Stimulated activated CD4-positive, alpha-beta T cell treated with anti-CD3 and anti-CD28 coated beads, Interleukin-15, amount 100 ng/mL, for 1 hour (primary cell): ENCODE measurements at regions not wholly inside any gene's neighbourhood (a gene's known extent, or its start where the extent isn't known, plus 50 kb on each side); places are given as distances from the start of the nearest gene placed in this dataset.
"Not testable (repeated sequence)": the region's sequence is repeated elsewhere in the genome, so short reads cannot be mapped to it uniquely, and the experiment has no call there.

Source experiments
- DNase-seq, 2 donors: peaks; one replicate each; pipeline ENCODE4 v3.0.0-alpha.2; 2020; ENCODE audit warnings: low read depth in 1 of 2, low spot score in 1 of 2

DNA sequence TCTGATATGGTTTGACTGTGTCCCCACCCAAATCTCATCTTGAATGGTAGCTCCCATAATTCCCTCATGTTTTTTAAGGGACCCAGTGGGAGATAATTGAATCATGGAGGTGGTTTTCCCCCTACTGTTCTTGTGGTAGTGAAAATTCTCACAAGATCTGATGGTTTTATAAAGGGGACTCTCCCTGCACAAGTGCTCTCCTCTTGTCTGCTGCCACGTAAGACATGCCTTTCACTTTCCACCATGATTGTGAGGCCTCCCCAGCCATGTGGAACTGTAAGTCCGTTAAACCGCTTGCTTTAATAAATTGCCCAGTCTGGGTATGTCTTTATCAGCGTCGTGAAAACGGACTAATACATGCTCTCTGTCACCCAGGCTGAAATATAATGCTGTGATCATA, 200.9 kb upstream of the SLIT2 start:
- DNase-seq: no peak

DNA sequence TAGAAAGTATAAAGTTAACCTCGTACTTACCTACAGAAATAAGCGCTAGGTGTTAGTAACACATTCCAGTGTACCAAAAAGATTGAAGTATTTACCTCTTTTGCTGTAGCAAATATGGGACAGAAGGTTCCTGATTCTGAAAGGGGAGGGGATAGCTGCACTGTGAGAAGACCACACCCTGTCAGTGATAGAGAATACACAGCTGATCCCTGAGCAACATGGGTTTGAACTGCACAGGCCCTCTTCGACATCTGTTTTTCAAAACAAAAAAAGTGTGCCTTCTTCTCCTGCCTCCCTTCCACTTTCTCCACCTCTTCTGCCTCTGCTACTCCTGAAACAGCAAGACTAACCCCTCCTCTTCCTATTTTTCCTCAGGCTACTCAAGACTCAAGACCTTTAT, 201.8 kb upstream of the SLIT2 start:
- DNase-seq: no peak

DNA sequence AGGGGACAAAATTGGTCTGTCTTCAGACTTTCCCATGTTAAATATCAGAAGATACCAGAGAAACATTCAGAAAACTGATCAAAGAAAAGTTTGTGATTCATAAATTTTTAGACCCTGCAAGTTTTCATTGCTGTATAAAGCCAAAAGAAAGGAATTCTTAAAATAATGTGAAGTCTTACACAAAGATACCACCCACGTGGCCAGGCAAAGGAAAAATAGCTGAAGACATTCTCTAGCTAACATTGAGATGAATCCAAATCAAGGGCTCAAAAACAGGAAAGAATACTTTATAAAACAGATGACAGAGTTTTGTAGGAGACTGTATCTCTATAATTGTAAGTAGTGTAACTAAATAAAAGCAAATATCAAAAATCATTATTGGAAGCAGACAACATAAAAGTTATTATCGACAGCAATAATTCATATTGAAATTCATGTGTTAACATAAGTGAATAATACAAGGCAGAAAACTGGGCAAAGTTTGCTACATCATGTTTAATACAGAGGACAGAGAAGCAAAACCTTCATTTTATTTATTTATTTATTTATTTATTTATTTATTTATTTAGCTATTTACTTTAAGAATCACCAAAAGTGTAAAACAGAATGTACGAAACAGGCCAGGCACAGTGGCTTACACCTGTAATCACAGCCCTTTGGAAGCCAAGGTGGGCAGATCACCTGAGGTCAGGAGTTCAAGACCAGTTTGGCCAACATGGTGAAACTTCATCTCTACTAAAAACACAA, 204.6 kb upstream of the SLIT2 start:
- DNase-seq: no peak

DNA sequence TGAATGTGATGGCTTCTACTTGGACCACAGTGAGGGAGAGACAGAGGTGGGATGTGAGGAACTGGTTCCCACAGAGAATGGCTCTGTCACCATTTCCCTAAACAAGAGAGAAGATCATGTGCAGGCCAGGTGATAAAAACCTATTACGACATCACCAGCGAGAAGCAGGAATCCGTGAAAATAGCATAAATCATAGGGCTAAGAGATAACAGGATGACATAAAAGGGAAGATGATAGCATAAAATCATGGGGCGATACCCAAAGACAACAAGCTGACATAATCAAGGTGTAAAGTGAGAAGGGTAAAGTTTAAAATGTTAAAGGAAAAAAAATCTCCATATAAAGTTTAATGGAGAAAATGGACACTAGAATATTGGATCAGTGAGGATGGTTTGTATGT, 205.5 kb upstream of the SLIT2 start:
- DNase-seq: no peak

DNA sequence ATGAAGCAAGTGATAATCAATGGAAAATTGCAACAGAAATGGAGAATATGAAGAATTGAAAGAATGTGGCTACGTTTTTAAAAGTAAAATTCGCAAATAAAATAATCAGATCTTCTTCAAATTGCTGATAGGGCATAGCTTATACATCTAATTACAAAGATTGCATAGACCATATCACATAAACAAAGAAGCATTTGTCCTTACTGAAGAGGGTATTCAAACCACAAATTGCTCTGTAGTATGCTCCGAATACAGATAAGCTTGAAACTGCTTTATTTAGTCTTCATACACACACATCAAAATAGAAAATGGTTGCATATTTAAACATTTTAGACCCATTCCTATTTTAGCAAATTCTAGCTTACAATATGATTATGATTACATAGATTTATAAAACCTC, 206.7 kb upstream of the SLIT2 start:
- DNase-seq: no peak

DNA sequence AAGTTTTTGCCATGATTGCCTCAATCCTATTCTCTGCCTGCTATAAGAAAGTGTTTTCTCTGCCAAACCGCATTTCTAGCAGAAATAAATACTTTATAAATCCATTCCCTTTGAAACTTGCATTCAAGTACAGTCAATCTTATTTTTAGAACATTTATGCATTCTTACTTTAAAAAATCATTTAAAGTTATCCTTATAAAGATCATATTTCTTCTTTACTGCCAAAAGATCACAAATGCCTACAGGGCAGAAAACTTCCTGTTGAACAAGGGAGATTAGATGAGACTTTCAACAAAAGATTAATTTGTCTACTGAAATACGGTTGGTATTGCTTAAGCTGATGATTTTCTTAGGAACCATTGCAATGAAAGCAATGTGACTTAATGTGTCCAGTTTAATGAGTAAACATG, 207.2 kb upstream of the SLIT2 start:
- DNase-seq: no peak

DNA sequence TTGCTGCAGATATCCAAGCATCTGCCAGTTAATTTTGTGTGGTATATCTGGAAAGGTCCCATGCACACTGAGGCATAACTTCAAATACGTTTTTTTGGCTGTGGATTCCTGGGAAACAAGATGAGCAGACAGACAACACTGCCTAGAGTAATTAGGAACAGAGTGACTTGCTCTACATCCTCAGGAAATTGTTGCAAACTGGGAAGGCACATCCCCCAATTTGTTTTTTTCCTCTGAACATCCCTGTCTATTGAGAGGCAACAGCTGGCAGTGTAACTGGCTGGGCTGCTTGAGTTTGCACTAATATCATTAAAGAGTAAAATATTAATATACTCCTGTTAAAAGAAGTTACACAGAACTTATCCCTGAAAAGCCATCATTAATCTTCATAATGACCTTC, 207.7 kb upstream of the SLIT2 start:
- no peak for DNase-seq

DNA sequence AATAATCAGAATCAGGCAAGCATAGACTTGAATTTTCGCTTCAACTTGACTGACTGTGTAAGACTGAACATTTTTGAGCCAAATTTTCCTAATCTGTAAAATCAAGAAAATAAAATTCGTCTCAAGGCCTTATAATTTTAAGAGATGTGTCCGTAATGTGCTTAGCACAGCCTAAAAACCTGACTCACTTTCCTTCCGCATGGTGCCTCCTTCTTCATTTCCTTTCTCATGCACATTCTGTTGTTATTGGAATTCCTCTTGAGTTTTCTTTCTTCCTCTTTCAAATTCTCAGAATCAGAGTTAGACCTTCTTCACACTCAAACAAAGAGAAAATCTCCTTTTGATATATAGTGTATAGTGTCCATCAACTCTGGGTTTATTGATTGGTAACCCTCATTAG, 208.9 kb upstream of the SLIT2 start:
- no peak for DNase-seq

DNA sequence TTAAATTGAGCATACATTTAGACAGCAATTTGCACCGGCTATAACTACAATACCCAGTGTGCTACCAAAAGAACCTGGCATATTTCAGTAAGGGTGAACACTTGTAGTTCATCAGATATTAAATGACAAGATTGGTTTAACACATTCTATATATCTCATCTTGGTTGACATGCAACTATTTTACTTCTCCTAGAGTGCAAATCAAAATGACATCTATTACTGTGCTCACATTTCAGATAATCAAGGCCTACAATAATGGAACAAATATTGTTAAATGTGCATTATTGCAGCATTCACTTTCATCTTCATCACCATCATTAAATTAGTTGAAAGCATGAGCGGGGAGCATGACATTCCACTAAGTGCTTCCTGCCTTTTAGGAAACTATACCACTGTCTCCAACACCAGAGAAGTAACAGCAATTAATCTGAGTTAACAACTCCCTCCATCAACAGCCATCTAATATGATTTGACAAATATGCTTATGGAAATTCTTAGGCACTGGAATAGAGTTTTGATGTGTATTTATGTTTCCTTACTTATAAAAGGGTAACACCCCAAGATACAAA, 209.8 kb upstream of the SLIT2 start:
- DNase-seq: no peak

DNA sequence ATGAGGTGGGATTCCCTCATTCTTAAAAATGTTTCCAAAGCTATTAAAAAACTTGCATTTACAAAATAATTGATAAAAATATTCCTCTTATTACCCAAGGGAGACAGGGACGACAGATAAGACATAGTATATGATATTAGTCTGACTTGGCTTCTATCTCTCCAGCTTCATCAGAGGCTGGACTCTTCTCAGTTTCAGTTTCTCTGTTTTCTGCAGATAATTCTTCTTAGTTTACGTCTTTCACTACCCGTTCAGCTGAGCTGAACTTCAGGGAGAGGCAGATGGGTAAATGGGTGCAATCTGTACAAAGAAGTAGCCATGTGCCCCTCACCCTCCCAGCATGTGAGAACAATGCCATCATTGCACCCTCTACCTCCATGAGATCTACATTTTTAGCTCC, 214.0 kb upstream of the SLIT2 start:
- DNase-seq: no peak

DNA sequence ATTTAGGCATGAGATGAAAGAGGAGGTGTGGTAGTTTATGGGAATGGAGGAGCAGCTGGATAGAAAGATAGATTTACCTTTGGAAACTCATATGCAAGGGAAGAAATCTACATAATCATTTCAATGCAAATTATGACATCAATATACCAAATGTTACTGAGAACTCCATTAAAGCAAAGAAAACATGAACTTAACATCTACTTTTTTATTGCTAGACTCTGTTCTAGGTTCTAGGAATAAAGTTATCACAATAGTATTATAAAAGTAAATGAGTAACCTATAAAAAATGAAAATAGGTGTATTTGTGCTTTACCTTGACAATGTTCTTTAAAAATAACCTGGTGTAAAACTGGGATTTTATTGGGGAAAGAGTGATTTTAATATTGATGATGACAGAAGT, 221.6 kb upstream of the SLIT2 start:
- no peak for DNase-seq

DNA sequence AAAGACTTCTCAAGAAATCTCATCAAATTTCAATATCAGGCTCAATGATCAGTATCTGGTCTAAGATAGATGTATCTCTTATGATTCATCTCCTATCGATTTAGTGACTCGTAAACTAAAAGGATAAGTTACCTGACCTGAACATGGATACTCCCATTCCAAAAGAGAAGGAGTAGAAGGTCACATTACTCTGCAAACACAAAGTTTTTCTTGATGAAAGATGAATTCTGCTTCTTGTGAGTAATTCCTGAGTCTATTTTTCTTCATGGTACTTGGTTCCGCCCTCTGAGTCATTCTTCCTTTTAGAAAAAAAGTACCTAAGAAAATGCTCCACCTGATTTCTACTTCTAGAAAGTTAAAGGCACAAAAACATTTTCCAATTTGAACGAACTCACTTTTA, 223.1 kb upstream of the SLIT2 start:
- DNase-seq: no peak

DNA sequence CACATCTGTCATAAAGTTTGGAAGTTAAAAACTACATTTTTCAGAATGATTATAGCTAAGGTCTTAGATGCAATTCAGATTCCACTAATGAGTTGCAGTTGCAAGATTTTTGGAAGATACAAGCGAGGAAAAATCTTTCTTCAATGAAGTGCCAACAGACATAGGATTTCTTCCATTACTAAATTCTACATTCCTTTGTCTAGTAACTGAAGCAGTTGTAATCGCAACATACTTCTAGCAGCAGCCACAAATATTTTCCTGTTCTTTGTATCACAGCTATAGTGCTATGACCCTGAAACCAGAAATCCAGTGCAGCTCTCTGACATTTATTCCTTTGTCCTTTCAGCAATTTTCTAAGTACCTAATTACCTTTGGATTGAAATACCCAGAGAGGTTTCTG, 225.2 kb upstream of the SLIT2 start:
- DNase-seq: no peak

DNA sequence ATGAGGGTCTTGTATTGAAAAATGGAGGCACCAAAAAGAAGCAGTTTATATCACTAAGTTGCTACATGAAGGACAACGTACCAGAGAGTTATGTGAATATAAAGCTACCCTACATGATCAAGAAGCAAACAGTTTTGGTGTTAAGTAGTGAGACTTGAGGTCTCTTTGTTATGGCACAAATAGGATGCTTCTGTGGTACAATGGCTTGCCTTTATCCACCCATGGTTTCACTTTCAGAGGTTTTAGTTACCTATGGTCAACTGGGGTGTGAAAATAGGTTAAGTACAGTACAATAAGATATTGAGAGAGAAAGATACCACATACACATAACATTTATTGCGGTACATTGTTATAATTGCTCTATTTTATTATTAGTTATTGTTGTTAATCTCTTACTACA, 229.2 kb upstream of the SLIT2 start:
- no peak for DNase-seq

DNA sequence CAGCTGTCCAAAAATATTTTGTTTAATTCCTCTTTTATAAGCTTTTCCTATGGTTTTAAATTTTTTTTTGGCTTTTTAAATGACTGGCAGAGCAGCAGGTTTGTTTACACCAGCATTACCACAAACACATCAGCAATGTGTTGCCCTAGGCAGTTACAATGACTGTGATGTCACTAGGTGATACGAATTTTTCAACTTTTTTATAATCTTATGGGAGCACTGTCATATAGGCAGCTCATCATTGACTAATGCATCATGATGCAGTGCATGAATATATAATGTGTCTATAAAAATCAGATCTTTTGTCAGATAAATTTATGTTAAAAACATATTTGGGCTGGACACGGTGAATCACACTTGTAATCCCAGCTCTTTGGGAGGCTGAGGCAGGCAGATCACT, 231.6 kb upstream of the SLIT2 start:
- no peak for DNase-seq

DNA sequence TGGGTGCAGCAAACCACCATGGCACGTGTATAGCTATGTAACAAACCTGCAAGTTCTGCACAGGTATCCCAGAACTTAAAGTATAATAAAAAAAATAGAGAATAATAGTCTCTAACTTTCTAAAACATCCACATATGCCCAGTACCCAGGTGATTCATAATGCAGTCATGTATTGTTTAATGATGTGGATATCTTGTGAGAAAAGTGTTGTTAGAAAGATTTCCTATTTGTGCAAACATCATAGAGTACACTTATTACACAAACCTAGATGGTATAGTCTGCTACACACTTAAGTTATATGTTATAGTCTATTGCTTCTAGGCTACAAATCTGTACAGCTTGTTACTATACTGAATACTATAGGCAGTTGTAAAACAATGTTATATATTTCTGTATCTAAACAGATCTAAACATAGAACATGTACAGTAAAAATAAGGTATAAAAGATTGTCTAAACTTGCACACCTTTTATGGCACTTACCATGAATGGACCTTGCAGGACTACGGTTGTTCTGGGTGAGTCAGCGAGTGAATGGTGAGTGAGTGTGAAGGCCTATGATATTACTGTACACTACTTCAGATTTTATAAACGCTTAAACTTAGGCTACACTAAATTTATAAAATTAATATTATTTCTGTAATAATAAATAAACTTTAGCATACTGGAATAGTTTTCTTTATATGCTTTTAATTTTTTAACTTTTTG, 232.2 kb upstream of the SLIT2 start:
- DNase-seq: no peak

DNA sequence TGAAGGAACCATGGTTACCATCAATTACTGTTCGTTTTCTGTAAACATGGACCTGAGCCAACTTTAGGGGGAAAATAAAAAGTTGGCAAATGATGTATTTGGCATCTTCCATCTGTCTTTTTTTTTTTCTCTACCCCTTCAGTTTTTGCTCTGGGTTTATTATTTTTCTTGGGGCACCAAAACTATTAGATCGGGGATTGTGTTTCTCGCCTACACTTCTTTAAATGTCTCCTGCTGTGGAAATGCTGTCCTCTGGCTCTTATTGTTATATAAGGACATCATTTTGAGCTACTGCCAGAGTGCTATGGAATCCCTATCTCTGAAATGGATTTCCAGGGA, 234.0 kb upstream of the SLIT2 start:
- no peak for DNase-seq

DNA sequence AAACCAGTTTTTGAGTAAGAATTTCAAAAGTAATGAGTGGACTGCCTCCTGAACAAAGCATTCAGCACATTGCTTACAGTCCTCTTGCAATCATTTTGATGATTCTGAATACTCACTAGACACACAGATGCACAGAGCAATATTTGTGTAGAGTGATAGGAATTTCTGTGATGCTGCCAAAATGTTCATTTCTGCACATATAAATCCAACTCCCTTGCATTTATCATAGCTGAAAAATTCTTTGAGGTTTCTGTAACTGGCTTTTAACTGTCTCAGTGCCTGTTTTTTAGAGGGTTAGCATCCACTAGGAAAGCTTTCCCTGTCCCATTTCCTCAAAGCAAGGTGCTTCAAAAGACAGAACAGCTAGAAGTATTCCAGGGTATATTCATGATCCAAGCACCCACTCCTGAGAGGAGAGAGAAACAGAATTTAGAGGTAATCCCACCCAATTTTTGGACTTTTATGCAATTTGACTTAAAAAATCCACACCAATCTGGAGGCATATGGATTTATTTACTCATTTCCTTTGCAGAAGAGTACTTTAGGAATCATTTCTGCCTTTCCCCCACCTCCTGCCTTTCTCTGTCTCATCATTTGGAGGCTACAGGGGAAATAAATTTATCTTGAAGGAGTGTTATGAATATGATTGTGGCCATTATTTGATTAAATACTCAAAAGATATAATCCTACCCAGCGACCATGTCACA, 234.5 kb upstream of the SLIT2 start:
- no peak for DNase-seq

DNA sequence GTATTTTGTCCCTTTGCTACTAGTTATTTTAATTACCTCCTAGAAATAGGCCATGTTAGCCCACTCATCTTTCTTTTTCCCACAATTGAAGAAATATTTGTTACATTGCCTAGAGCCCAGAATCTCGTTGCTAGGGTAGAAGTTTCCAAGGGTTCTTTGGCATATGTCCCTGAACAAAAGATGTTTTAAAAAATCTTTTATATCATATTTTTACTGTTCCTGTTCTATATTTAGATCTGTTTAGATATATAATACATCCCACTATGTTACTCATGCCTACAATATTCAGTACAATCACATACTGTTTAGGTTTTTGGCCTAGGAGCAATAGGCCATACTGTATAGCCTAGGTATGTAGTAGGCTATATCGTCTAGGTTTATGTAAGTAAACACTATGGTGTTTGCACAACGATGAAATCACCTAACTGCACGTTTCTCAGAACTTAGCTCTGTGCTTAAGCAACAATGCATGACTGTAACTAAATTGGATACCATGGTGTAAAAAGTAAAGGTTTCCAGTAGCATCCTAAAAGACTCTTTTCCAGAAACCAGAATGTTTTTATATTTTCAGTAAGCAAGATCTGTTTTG, 236.0 kb upstream of the SLIT2 start:
- no peak for DNase-seq

DNA sequence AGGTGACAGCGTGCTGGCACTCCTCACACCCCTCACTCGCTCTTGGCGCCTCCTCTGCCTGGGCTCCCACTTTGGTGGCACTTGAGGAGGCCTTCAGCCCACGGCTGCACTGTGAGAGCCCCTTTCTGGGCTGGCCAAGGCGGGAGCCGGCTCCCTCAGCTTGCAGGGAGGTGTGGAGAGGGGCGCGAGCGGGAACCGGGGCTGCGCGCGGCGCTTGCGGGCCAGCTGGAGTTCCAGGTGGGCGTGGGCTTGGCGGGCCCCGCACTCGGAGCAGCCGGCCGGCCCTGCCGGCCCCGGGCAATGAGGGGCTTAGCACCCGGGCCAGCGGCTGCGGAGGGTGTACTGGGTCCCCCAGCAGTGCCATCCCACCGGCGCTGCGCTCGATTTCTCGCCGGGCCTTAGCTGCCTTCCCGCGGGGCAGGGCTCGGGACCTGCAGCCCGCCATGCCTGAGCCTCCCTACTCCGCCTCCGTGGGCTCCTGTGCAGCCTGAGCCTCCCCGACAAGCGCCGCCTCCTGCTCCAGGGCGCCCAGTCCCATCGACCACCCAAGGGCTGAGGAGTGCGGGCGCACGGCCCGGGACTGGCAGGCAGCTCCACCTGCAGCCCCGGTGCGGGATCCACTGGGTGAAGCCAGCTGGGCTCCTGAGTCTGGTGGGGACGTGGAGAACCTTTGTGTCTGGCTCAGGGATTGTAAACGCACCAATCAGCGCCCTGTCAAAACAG, 247.7 kb upstream of the SLIT2 start:
- not testable (repeated sequence) for DNase-seq

DNA sequence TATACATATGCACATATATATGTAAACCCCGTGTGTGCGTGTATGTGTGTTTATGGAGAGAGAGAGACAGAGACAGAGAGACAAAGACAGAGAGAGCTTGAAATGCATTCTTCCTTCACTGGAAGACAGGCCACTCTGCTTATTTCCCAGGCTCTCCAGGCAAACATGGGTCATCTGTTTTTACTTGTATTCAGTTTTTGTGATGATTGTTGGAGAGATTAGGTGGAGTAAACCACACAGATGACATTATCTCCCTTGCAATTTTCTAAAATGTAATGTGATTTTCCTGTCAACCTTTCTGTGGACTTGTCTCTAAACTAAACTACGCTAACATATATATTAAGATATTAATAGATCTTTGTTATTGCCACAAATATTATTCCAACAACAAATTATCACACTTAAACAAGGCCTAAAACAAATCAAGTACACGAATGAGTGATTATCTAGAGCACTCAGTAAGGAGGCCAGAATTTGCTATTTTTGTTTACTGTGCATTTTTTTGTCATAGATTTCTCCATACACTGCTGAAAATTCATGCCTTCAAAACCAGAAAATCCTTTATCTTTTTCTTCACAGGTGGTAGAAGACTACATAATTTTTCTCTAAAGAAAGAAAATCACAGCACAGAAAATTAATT, 251.8 kb upstream of the SLIT2 start:
- DNase-seq: no peak
